H1 (cell line): ENCODE measurements at regions not wholly inside any gene's neighbourhood (a gene's known extent, or its start where the extent isn't known, plus 50 kb on each side); places are given as distances from the start of the nearest gene placed in this dataset.

Source experiments
- CTCF ChIA-PET: fragments of 300-600 bp; sonication (Branson Sonifier 250); formaldehyde crosslinking; loops from one replicate; lab custom pipeline; 2021; ENCODE audit not compliant: partially characterized antibody; lab: Charles Lee
- POLR2A ChIA-PET: fragments of 300-600 bp; sonication (Branson Sonifier 250); formaldehyde crosslinking; loops from one replicate; lab custom pipeline; 2021; ENCODE audit warnings: inconsistent platforms; ENCODE audit not compliant: partially characterized antibody; lab: Charles Lee
- DNase-seq, 2 experiments: peaks; one replicate each; pipeline versions ENCODE4 v3.0.0 to v3.0.0-alpha.2; 2010 to 2022; ENCODE audit warnings: low spot score in 2 of 2, low read depth in 1 of 2, mixed read lengths in 1 of 2
- FAIRE-seq: peaks from 2 replicates; lab custom pipeline; 2011; peaks lifted over from hg19 to GRCh38; lab: Jason Lieb, UNC
- H2AFZ ChIP-seq: 2 replicates; pipeline ENCODE4 v1.8.1; 2012; ENCODE audit warnings: low read length, inconsistent platforms
- H2AK5ac ChIP-seq: 2 replicates; pipeline ENCODE4 v1.6.1; 2013; ENCODE audit warnings: low read depth, low read length
- H2BK120ac ChIP-seq: replicated peaks from 2 replicates; pipeline ENCODE3; 2013; ENCODE audit warnings: low read depth, low read length, inconsistent platforms
- H2BK12ac ChIP-seq: 2 replicates; pipeline ENCODE4 v1.6.1; 2013; ENCODE audit warnings: low read depth, low read length
- H2BK15ac ChIP-seq: 2 replicates; pipeline ENCODE4 v1.6.1; 2013; ENCODE audit warnings: low read length
- H2BK20ac ChIP-seq: 2 replicates; pipeline ENCODE4 v1.6.1; 2013; ENCODE audit warnings: low read length
- H2BK5ac ChIP-seq: 2 replicates; pipeline ENCODE4 v1.6.1; 2013; ENCODE audit warnings: low read depth, low read length
- H3K14ac ChIP-seq: 2 replicates; pipeline ENCODE4 v1.6.1; 2013; ENCODE audit warnings: inconsistent platforms; ENCODE audit not compliant: insufficient read length
- H3K18ac ChIP-seq: 2 replicates; pipeline ENCODE4 v1.6.1; 2013; ENCODE audit warnings: low read length; ENCODE audit errors: extremely low read depth
- H3K23ac ChIP-seq: 2 replicates; pipeline ENCODE4 v1.6.1; 2013; ENCODE audit warnings: inconsistent platforms; ENCODE audit not compliant: insufficient read length
- H3K23me2 ChIP-seq: 2 replicates; pipeline ENCODE4 v1.6.1; 2013; ENCODE audit warnings: low read depth, low read length
- H3K27ac ChIP-seq: 2 replicates; pipeline ENCODE4 v1.6.1; 2011; ENCODE audit warnings: low read depth, low read length, inconsistent platforms
- H3K27me3 ChIP-seq, 4 experiments: replicated peaks in 1 of 4; 1 replicate in 1 of 4; 2 replicates in 3 of 4; pipeline versions ENCODE4 v1.6.1 to v1.8.1; 2011 to 2013; ENCODE audit warnings: low read length in 3 of 4, mild to moderate bottlenecking in 3 of 4, inconsistent platforms in 2 of 4, mixed read lengths in 2 of 4, moderate library complexity in 1 of 4; ENCODE audit not compliant: control insufficient read depth in 3 of 4, insufficient read depth in 3 of 4; ENCODE audit errors: extremely low read depth in 1 of 4
- H3K36me3 ChIP-seq, 4 experiments: 2 replicates each; pipeline versions ENCODE4 v1.6.1 to v1.8.1; 2011 to 2013; ENCODE audit warnings: mild to moderate bottlenecking in 4 of 4, low read length in 3 of 4, moderate library complexity in 2 of 4, control low read depth in 1 of 4, inconsistent platforms in 1 of 4; ENCODE audit not compliant: insufficient read depth in 4 of 4, control insufficient read depth in 2 of 4
- H3K4ac ChIP-seq: replicated peaks from 2 replicates; pipeline ENCODE3; 2013; ENCODE audit warnings: low read length, low read depth, mixed read lengths, inconsistent platforms; ENCODE audit not compliant: insufficient read length
- H3K4me1 ChIP-seq, 4 experiments: replicated peaks in 1 of 4; 1 replicate in 1 of 4; 2 replicates in 3 of 4; pipeline versions ENCODE4 v1.6.1 to v1.8.1; 2011 to 2013; ENCODE audit warnings: low read length in 3 of 4, inconsistent platforms in 2 of 4, mixed read lengths in 1 of 4; ENCODE audit not compliant: insufficient read depth in 4 of 4, control insufficient read depth in 3 of 4
- H3K4me2 ChIP-seq, 2 experiments: 2 replicates each; pipeline versions ENCODE4 v1.6.1 to v1.8.1; 2011 to 2013; ENCODE audit warnings: low read depth in 2 of 2, low read length in 2 of 2, control low read depth in 1 of 2, inconsistent platforms in 1 of 2, mild to moderate bottlenecking in 1 of 2; ENCODE audit not compliant: insufficient read depth in 1 of 2
- H3K4me3 ChIP-seq, 4 experiments: fragments of 200-600, 300-600 bp in 1 of 4; sonication (generic), shearing (Covaris generic), sonication (Bioruptor Twin) in 1 of 4; 2 replicates each; pipeline versions ENCODE4 v1.5.1 to v1.8.1; 2011 to 2016; ENCODE audit warnings: low read length in 4 of 4, low read depth in 3 of 4, control low read depth in 2 of 4, inconsistent platforms in 2 of 4, mild to moderate bottlenecking in 2 of 4, mixed read lengths in 1 of 4, moderate library complexity in 1 of 4; ENCODE audit not compliant: insufficient read depth in 2 of 4; ENCODE audit errors: extremely low read depth in 1 of 4
- H3K56ac ChIP-seq: replicated peaks from 2 replicates; pipeline ENCODE3; 2013; ENCODE audit warnings: low read depth, mild to moderate bottlenecking, mixed read lengths, low read length, inconsistent platforms; ENCODE audit not compliant: insufficient read length
- H3K79me1 ChIP-seq: 2 replicates; pipeline ENCODE4 v1.6.1; 2013; ENCODE audit warnings: low read depth, low read length, control low read depth
- H3K79me2 ChIP-seq, 2 experiments: 2 replicates each; pipeline versions ENCODE4 v1.6.1 to v1.8.1; 2012 to 2013; ENCODE audit warnings: low read length in 2 of 2, mild to moderate bottlenecking in 2 of 2, inconsistent platforms in 1 of 2; ENCODE audit not compliant: insufficient read depth in 2 of 2, control insufficient read depth in 1 of 2
- H3K9ac ChIP-seq, 4 experiments: replicated peaks in 1 of 4; 1 replicate in 1 of 4; 2 replicates in 3 of 4; pipeline versions ENCODE4 v1.6.1 to v1.8.1; 2011 to 2013; ENCODE audit warnings: low read depth in 3 of 4, low read length in 3 of 4, control low read depth in 2 of 4, mild to moderate bottlenecking in 2 of 4, moderate library complexity in 2 of 4, inconsistent platforms in 1 of 4; ENCODE audit errors: extremely low read depth in 1 of 4
- H3K9me3 ChIP-seq, 2 experiments: 2 replicates each; pipeline versions ENCODE4 v1.6.1 to v1.8.1; 2012 to 2013; ENCODE audit warnings: mild to moderate bottlenecking in 2 of 2, moderate library complexity in 2 of 2, control low read depth in 1 of 2, inconsistent platforms in 1 of 2, low read depth in 1 of 2, low read length in 1 of 2, mixed read lengths in 1 of 2; ENCODE audit not compliant: insufficient read depth in 2 of 2
- H4K20me1 ChIP-seq, 2 experiments: replicated peaks in 1 of 2; 2 replicates each; pipeline versions ENCODE3 to v1.8.1; 2011 to 2013; ENCODE audit warnings: inconsistent platforms in 2 of 2, low read length in 2 of 2, mild to moderate bottlenecking in 1 of 2; ENCODE audit not compliant: insufficient read depth in 2 of 2, control insufficient read depth in 1 of 2
- H4K5ac ChIP-seq: 2 replicates; pipeline ENCODE4 v1.6.1; 2013; ENCODE audit warnings: low read length, low read depth, mixed read lengths, inconsistent platforms; ENCODE audit not compliant: insufficient read length
- H4K8ac ChIP-seq: 2 replicates; pipeline ENCODE4 v1.8.0; 2013; ENCODE audit warnings: mild to moderate bottlenecking, moderate library complexity, low read length, inconsistent platforms; ENCODE audit not compliant: insufficient read depth; ENCODE audit errors: extremely low read depth
- H4K91ac ChIP-seq: replicated peaks from 2 replicates; pipeline ENCODE3; 2013; ENCODE audit warnings: low read length, mixed read lengths, inconsistent platforms; ENCODE audit not compliant: insufficient read length
- ATF2 ChIP-seq: IDR thresholded peaks from 2 replicates; pipeline ENCODE4 v1.6.1; 2012; ENCODE audit warnings: low read length, inconsistent platforms
- BACH1 ChIP-seq: IDR thresholded peaks from 2 replicates; pipeline ENCODE4 v1.6.1; 2012; ENCODE audit warnings: low read length, improper control_type of control experiment
- CHD1 ChIP-seq: IDR thresholded peaks from 2 replicates; pipeline ENCODE4 v1.6.1; 2012; ENCODE audit warnings: low read depth, low read length, improper control_type of control experiment
- EGR1 ChIP-seq: IDR thresholded peaks from 2 replicates; pipeline ENCODE4 v1.6.1; 2011; ENCODE audit warnings: low read depth, low read length, borderline replicate concordance
- FOSL1 ChIP-seq: IDR thresholded peaks from 2 replicates; pipeline ENCODE4 v1.6.1; 2011; ENCODE audit warnings: mild to moderate bottlenecking, low read depth, low read length, moderate library complexity; ENCODE audit not compliant: insufficient read depth
- JUN ChIP-seq: IDR thresholded peaks from 2 replicates; pipeline ENCODE4 v1.6.1; 2011; ENCODE audit warnings: low read depth, mild to moderate bottlenecking, improper control_type of control experiment, low read length
- KDM5A ChIP-seq: fragments of 200-600 bp; IDR thresholded peaks from 2 replicates; pipeline ENCODE4 v1.7.1; 2012; ENCODE audit warnings: mild to moderate bottlenecking, low read length, inconsistent platforms, mixed read lengths
- RNF2 ChIP-seq: fragments of 200-900, 300-1000 bp; sonication (generic); IDR thresholded peaks from 2 replicates; pipeline ENCODE4 v1.7.1; 2016; ENCODE audit warnings: borderline replicate concordance, low read depth, mild to moderate bottlenecking, antibody characterized with exemption, low read length; ENCODE audit not compliant: poor library complexity, severe bottlenecking; ENCODE audit errors: missing control alignments
- RXRA ChIP-seq: IDR thresholded peaks from 2 replicates; pipeline ENCODE4 v1.6.1; 2011; ENCODE audit warnings: low read depth, mild to moderate bottlenecking, low read length, moderate library complexity; ENCODE audit not compliant: insufficient read depth
- SUZ12 ChIP-seq: fragments of 200-600 bp; sonication (generic); IDR thresholded peaks from 2 replicates; pipeline ENCODE4 v1.6.1; 2012; ENCODE audit warnings: mild to moderate bottlenecking, inconsistent platforms, low read length, moderate library complexity, mixed read lengths
- WGBS, 2 experiments: shearing (Covaris generic) in 1 of 2; methylation state at CpG; one replicate each; pipeline versions ENCODE4 v1.1.6 to v1.1.7; 2013 to 2015; ENCODE audit warnings: low lambda C conversion rate in 2 of 2, mixed read lengths in 2 of 2, inconsistent platforms in 1 of 2, low coverage in 1 of 2, missing lambda C conversion rate in 1 of 2; ENCODE audit not compliant: insufficient replicate concordance in 2 of 2, insufficient coverage in 1 of 2, insufficient read length in 1 of 2; ENCODE audit errors: extremely low coverage in 1 of 2, missing lambda C conversion rate in 1 of 2; 5-methylcytosine and 5-hydroxymethylcytosine counted together

- no peaks in the 10 kb centered on the region for H3K36me3 ChIP-seq
- no peaks in the 10 kb centered on the region for H4K20me1 ChIP-seq
- H3K23ac ChIP-seq = no peak overlapping the region
- H3K56ac ChIP-seq = no peak overlapping the region
- H2BK120ac ChIP-seq = no peak overlapping the region
- FAIRE-seq (no peak), DNase-seq (no peak)
- H4K5ac ChIP-seq = no peak overlapping the region
- H3K9ac ChIP-seq = no peak overlapping the region
- no peaks in the 10 kb centered on the region for H3K9me3 ChIP-seq
- no peak overlapping the region for H3K4ac ChIP-seq
- no peaks in the 10 kb centered on the region for H3K27me3 ChIP-seq
- no peak overlapping the region for H3K27ac ChIP-seq
- H3K14ac ChIP-seq = no peak overlapping the region
- no peaks in the 10 kb centered on the region for H3K23me2 ChIP-seq
- no peak overlapping the region for H3K4me2 ChIP-seq
- H2BK15ac ChIP-seq = no peak overlapping the region
- no peak overlapping the region for H2BK20ac ChIP-seq
- H3K79me1 ChIP-seq = no peaks in the 10 kb centered on the region
- H2BK5ac ChIP-seq = no peak overlapping the region
- no peaks in the 10 kb centered on the region for H3K79me2 ChIP-seq
- no peak overlapping the region for H3K18ac ChIP-seq
- no peaks in the 10 kb centered on the region for H3K4me1 ChIP-seq
- ChIA-PET CTCF (no interaction called here), POLR2A (no interaction called here)
- no peak overlapping the region for H2AK5ac ChIP-seq
- no peak overlapping the region for H4K8ac ChIP-seq
- no peak overlapping the region for H3K4me3 ChIP-seq
- no peak overlapping the region for H2AFZ ChIP-seq
- H2BK12ac ChIP-seq = no peak overlapping the region
- 88% methylated on average over 4 of the region's 4 CpGs; no CpG with 5 or more reads in 1 of the 2 experiments for WGBS, 2 experiments
- no peak overlapping the region for H4K91ac ChIP-seq
- TF ChIP-seq JUN (no peak), KDM5A (no peak), RNF2 (no peak), ATF2 (no peak), EGR1 (no peak), RXRA (no peak), BACH1 (no peak), SUZ12 (no peak), CHD1 (no peak), FOSL1 (no peak)
Measured at GRCh38 chr7:16129431-16130110, 291.8 kb downstream of the CRPPA start.
